CD4-positive, alpha-beta T cell (primary cell): ENCODE measurements at regions not wholly inside any gene's neighbourhood (a gene's known extent, or its start where the extent isn't known, plus 50 kb on each side); places are given as distances from the start of the nearest gene placed in this dataset.

Source experiments
- ATAC-seq: fragments of 200-7000 bp; cut with Tn5 transposase; one replicate; pipeline ENCODE4 v1.10.0; 2022; ENCODE audit warnings: mild to moderate bottlenecking; ENCODE audit not compliant: poor library complexity
- CTCF ChIA-PET: fragments of 350-600 bp; sonication (Branson Sonifier 250); formaldehyde crosslinking; loops from one replicate; lab custom pipeline; 2021; ENCODE audit warnings: antibody characterized with exemption, inconsistent platforms; lab: Charles Lee
- POLR2A ChIA-PET: fragments of 350-600 bp; sonication (Branson Sonifier 250); formaldehyde crosslinking; loops from one replicate; lab custom pipeline; 2021; ENCODE audit warnings: antibody characterized with exemption, inconsistent platforms; lab: Charles Lee
- DNase-seq, 14 experiments: peaks; one replicate each; pipeline ENCODE4 v3.0.0-alpha.2; 2013 to 2020; ENCODE audit warnings: mixed read lengths in 2 of 14
- H3K27ac ChIP-seq, 2 donors: one replicate each; pipeline versions ENCODE4 v1.5.1 to v1.7.0; 2013; ENCODE audit warnings: low read length in 2 of 2, low read depth in 1 of 2, mild to moderate bottlenecking in 1 of 2
- H3K27me3 ChIP-seq, 2 experiments: 1 replicate in 1 of 2; 2 replicates in 1 of 2; pipeline versions ENCODE4 v1.6.1 to v1.7.0; 2013; ENCODE audit warnings: low read length in 2 of 2, control low read depth in 1 of 2, mild to moderate bottlenecking in 1 of 2, moderate library complexity in 1 of 2; ENCODE audit not compliant: insufficient read depth in 2 of 2, control insufficient read depth in 1 of 2
- H3K36me3 ChIP-seq: one replicate; pipeline ENCODE4 v1.6.1; 2013; ENCODE audit warnings: low read length, control low read depth; ENCODE audit not compliant: insufficient read depth
- H3K4me1 ChIP-seq: one replicate; pipeline ENCODE4 v1.6.1; 2013; ENCODE audit warnings: low read length, control low read depth; ENCODE audit not compliant: insufficient read depth
- H3K4me3 ChIP-seq: one replicate; pipeline ENCODE4 v1.5.1; 2013; ENCODE audit warnings: mild to moderate bottlenecking, low read length, moderate library complexity
- H3K9me3 ChIP-seq, 2 experiments: 1 replicate in 1 of 2; 2 replicates in 1 of 2; pipeline versions ENCODE4 v1.6.1 to v1.7.0; 2013; ENCODE audit warnings: low read length in 2 of 2, mild to moderate bottlenecking in 2 of 2, control low read depth in 1 of 2, moderate library complexity in 1 of 2; ENCODE audit not compliant: control insufficient read depth in 1 of 2, insufficient read depth in 1 of 2
- H3K27ac Mint-ChIP-seq: one replicate; pipeline ENCODE4 v1.8.0; 2020; ENCODE audit warnings: mixed read lengths
- H3K27me3 Mint-ChIP-seq: one replicate; pipeline ENCODE4 v1.8.0; 2021; ENCODE audit warnings: mixed read lengths
- H3K36me3 Mint-ChIP-seq: one replicate; pipeline ENCODE4 v1.8.0; 2021; ENCODE audit warnings: low read depth, mixed read lengths
- H3K4me1 Mint-ChIP-seq: one replicate; pipeline ENCODE4 v1.8.0; 2021; ENCODE audit warnings: low read depth, mixed read lengths
- H3K4me3 Mint-ChIP-seq: one replicate; pipeline ENCODE4 v1.8.0; 2020; ENCODE audit warnings: mild to moderate bottlenecking, mixed read lengths
- H3K9me3 Mint-ChIP-seq: one replicate; pipeline ENCODE4 v1.8.0; 2020; ENCODE audit warnings: mixed read lengths
- intact Hi-C, 2 experiments: fragments of 100-400 bp; cut with DNase I in 1 of 2; cut with micrococcal nuclease in 1 of 2; formaldehyde crosslinking; loops; one replicate each; pipeline versions ENCODE4 v1.15.1 to v1.9.0; 2023 to 2025; cut with DNase I, micrococcal nuclease
- TF ChIP-seq, protein P1 (sequence below): fragments of 200-600 bp; IDR thresholded peaks from one replicate; pipeline ENCODE4 v1.8.0; 2022; ENCODE audit warnings: antibody characterized with exemption, mild to moderate bottlenecking

GRCh38 chr18:37762076-37762621 lies 196.6 kb upstream of the CELF4 start:
- TF ChIP-seq, protein P1, sequence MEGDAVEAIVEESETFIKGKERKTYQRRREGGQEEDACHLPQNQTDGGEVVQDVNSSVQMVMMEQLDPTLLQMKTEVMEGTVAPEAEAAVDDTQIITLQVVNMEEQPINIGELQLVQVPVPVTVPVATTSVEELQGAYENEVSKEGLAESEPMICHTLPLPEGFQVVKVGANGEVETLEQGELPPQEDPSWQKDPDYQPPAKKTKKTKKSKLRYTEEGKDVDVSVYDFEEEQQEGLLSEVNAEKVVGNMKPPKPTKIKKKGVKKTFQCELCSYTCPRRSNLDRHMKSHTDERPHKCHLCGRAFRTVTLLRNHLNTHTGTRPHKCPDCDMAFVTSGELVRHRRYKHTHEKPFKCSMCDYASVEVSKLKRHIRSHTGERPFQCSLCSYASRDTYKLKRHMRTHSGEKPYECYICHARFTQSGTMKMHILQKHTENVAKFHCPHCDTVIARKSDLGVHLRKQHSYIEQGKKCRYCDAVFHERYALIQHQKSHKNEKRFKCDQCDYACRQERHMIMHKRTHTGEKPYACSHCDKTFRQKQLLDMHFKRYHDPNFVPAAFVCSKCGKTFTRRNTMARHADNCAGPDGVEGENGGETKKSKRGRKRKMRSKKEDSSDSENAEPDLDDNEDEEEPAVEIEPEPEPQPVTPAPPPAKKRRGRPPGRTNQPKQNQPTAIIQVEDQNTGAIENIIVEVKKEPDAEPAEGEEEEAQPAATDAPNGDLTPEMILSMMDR: no peak
- Histone ChIP-seq H3K4me1 (no peaks in the 10 kb centered on the region), H3K27me3 (no peaks in the 10 kb centered on the region), H3K27ac (no peak overlapping the region), H3K36me3 (no peaks in the 10 kb centered on the region), H3K4me3 (no peak overlapping the region), H3K9me3 (peaks cover 0 to 9% of the 10 kb centered on the region in 2 experiments)
- no peaks in the 10 kb centered on the region for H3K36me3 Mint-ChIP-seq
- POLR2A ChIA-PET: no interaction called here
- peaks cover 2% of the 10 kb centered on the region for H3K9me3 Mint-ChIP-seq
- H3K4me1 Mint-ChIP-seq: no peaks in the 10 kb centered on the region
- DNase-seq (no peak), ATAC-seq (no peak)
- H3K27ac Mint-ChIP-seq: no peak overlapping the region
- CTCF ChIA-PET: no interaction called here
- intact Hi-C loops: no loop called here
- H3K4me3 Mint-ChIP-seq: no peak overlapping the region
- H3K27me3 Mint-ChIP-seq: no peaks in the 10 kb centered on the region

GRCh38 chr18:37754141-37754540 lies 188.5 kb upstream of the CELF4 start:
- Histone ChIP-seq H3K4me1 (no peaks in the 10 kb centered on the region), H3K4me3 (no peak overlapping the region), H3K9me3 (no peaks in the 10 kb centered on the region), H3K36me3 (no peaks in the 10 kb centered on the region), H3K27ac (no peak overlapping the region), H3K27me3 (peaks cover 0 to 2% of the 10 kb centered on the region in 2 experiments)
- ChIA-PET POLR2A (no interaction called here), CTCF (no interaction called here)
- Mint-ChIP-seq H3K9me3 (no peaks in the 10 kb centered on the region), H3K27me3 (no peaks in the 10 kb centered on the region), H3K4me1 (no peaks in the 10 kb centered on the region), H3K36me3 (no peaks in the 10 kb centered on the region), H3K27ac (no peak overlapping the region), H3K4me3 (no peak overlapping the region)
- intact Hi-C loops: no loop called here
- DNase-seq (no peak), ATAC-seq (no peak)
- TF ChIP-seq, protein P1: no peak

- H3K27me3 Mint-ChIP-seq: no peaks in the 10 kb centered on the region
- intact Hi-C loops: no loop called here
- Histone ChIP-seq H3K36me3 (no peaks in the 10 kb centered on the region), H3K4me3 (no peak overlapping the region), H3K9me3 (no peaks in the 10 kb centered on the region), H3K4me1 (no peaks in the 10 kb centered on the region), H3K27me3 (no peaks in the 10 kb centered on the region), H3K27ac (no peak overlapping the region)
- no peak overlapping the region for H3K4me3 Mint-ChIP-seq
- no peaks in the 10 kb centered on the region for H3K36me3 Mint-ChIP-seq
- no peak for ATAC-seq
- ChIA-PET POLR2A (no interaction called here), CTCF (no interaction called here)
- TF ChIP-seq, protein P1: no peak
- DNase-seq: no peak
- H3K4me1 Mint-ChIP-seq: no peaks in the 10 kb centered on the region
- peaks cover 2% of the 10 kb centered on the region for H3K9me3 Mint-ChIP-seq
- no peak overlapping the region for H3K27ac Mint-ChIP-seq
These were observed 176.8 kb upstream of the CELF4 start for GRCh38 chr18:37742436-37742835.
